RPMI7951 (cell line): ENCODE measurements at regions not wholly inside any gene's neighbourhood (a gene's known extent, or its start where the extent isn't known, plus 50 kb on each side); places are given as distances from the start of the nearest gene placed in this dataset.
A peak's percentile ranks its signal among the peaks of the same experiment; 100 is the strongest.

Source experiments
- DNase-seq: peaks from one replicate; pipeline ENCODE4 v3.0.0-alpha.2; 2012; ENCODE audit warnings: low read depth

DNA sequence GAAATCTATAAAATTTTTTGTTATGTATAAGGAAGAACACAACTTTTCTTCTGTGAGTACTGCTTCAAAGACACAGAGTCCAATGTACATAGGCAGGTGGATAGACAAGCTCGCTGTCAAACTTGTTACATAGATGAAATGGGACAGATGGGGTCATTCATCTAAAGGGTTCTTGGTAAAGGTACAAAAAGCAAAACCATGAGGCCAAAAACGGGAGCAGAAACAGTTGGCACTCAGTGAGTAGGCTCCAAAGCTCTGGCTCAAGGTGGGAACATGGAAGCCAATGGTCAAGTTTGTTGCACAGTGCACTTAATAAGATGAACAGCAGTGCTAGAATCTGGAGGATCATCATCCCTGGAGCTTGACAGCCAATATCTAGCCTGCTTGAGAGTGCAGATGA lies 979.0 kb upstream of the EEF2KMT start:
- no peak for DNase-seq

DNA sequence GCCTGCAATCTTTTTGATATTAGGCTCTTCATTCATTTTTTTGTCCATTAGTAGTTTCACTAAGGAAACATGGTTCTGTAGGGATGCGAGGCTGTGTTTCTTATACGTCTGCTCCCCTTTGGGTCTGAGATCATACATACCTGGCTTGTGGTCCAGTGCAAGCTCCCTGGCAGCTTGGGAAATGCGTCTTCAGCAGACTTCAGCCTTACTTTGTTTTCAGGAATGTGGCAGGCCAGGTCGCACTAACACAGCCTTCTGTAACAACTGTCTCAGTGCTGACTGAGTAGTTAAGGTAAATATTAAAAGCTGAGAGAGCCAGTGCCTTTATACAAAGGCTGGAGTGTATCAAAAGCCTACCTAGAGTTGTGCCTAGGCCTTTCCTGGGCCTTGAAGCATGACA lies 970.5 kb upstream of the EEF2KMT start:
- no peak for DNase-seq

DNA sequence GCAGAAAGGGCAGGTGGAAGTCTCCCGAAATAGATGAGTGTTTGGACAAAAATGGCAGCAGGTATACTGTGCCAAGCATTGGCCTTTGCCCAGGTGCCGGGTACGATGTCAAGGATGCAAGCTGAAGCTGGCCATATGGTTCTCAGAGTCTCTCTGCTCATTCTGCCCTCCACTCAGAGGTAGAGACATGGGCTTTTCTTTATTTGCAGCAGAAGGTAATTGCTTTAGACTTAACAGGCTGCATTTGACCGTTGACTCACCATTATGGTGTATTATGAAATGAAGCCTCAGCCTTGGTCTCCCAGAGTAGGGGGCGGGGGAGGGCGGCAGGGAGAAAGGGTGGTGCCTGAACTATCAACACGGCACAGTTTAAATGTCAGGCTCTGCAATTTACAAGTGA lies 969.1 kb upstream of the EEF2KMT start:
- no peak for DNase-seq

DNA sequence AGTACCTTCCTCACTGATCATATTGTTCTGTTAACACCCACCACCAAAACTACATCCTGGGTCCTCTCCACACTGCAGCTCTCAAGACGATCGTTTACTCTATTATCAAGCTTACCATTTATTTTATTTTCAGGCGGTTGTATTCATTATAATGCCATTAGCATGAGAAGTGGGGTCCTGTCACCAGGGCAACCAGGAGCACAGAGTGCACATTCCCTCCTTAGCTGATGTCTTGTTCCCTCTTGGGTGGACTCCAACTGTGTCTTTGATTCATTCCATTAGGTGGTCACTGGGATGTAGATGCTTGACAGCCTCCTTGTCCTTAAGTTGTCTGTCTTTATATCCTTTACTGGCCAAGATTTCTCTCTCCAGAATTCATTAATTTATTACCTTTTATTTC lies 965.9 kb upstream of the EEF2KMT start:
- no peak for DNase-seq

GRCh38 chr16:6059671-6060070 lies 962.1 kb upstream of the EEF2KMT start:
- no peak for DNase-seq

- no peak for DNase-seq
Observed at GRCh38 chr16:6057821-6058220, 960.2 kb upstream of the EEF2KMT start.

GRCh38 chr16:6048017-6048416 lies 950.4 kb upstream of the EEF2KMT start:
- no peak for DNase-seq

DNA sequence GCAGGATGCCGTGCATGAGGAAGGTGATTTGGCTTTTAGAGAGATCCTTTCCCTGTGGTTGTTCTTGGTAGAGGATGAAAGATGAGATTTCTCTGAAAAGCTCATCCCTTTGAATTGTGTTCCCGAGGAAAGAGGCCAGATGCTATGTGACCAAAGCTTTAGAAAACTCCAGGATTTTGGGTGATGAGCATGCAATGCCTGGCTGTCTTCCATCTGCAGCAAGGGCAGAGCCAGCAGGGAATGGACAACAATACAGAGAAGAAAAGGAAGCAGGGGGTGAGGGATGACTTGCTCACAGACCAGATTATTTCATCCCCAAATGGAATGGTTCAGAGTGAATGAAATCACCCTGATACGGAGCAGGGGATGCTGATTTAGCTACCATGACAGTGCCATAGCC lies 949.7 kb upstream of the EEF2KMT start:
- no peak for DNase-seq

DNA sequence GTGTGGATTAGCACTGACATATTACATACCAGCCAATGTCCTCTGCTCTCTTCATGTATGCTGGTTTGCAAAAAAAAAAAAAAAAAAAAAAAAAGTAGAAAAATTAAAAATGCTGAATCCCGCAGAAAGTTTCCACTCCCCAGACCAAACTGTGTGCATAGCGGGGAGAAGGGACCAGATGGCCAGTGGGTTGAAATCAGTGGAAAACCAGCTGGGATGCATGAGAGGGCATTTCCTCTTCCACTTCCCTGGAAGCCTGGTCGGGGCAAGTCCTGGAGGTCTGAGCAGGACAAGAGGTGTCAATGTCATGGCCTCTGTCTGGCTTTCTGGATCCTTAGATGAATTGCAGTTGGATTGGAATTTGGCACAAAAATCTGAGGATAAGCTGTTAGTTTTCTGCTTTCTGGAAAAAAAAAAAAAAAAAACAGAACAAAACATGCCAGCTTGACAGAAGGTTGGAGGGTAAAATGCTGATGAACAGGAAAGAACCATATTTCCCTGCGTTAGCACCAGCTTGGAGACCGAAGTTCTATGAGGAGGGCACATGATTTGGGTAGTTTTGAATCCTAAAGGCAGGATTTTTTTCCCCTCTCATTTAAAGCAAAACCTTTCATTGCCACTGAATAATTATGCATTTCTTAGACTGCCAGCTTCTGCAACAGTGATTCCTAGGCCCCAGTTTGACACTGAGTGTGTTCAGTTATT lies 941.5 kb upstream of the EEF2KMT start:
- no peak for DNase-seq

DNA sequence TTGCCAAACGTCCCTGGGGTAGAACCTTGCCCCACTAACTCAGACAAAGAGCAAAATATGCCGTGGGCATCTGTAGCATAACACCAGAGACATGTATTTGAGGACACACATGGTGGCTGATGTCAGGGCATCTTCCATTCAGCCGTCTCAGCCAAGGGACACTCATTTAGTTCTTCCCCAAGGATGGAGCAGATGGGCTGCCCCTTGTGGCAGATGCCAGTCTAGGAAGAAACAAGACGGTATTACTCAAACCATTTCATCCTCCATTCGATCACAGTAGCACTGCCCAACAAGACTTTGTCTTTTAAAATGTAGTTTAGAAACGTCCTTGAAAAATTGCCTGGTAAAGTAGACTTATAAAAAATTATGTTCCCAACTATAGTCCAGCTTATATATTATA lies 937.6 kb upstream of the EEF2KMT start:
- peak; percentile 6 for DNase-seq

DNA sequence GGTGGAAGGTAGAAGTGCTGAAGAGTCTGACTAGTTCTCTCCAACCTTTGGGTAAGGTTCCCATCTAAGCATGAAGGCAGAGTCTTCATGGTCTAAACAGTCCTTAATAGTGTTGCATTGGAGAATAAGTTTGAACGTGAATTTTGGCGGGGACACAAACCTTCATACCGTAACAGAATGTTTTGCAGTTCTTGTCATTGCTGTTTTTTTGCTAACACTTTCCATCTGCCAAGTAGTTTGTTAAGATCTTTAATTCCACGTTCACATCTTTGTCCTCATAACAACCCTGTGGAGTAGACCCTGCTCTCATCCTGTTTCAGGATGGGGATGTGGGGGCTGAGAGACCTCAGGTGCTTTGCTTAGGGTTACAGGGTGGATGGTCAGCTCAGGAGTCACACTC lies 936.9 kb upstream of the EEF2KMT start:
- DNase-seq, result no peak

- DNase-seq, result peak; percentile 16
Observed at GRCh38 chr16:6032438-6032837, 934.8 kb upstream of the EEF2KMT start.

- no peak for DNase-seq
Observed at GRCh38 chr16:6031567-6031966, 934.0 kb upstream of the EEF2KMT start.

- DNase-seq, result no peak
Observed at GRCh38 chr16:6031102-6031501, 933.5 kb upstream of the EEF2KMT start.

DNA sequence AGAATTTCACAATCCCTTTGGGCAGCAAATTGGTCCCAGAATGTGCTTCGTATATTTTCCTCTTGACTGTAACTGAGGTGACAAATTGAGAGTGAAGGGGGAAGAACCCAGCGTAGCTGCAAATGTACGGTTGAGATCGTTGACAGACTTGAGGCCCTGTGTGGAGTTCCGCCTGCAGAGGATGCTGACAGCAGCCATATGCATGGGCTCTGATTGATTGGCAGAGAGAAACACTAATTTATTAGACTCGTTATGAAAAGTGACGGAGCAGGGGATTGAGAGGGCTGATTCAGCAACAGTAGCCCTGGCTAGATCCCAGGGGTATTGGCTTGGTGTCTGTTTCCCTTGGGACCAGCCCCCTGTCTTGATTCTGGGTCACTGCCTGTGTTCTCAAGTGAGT lies 930.1 kb upstream of the EEF2KMT start:
- DNase-seq, result no peak

- no peak for DNase-seq
Observed at GRCh38 chr16:6023449-6023848, 925.9 kb upstream of the EEF2KMT start.

GRCh38 chr16:6021276-6021943 lies 923.8 kb upstream of the EEF2KMT start:
- DNase-seq, result no peak

DNA sequence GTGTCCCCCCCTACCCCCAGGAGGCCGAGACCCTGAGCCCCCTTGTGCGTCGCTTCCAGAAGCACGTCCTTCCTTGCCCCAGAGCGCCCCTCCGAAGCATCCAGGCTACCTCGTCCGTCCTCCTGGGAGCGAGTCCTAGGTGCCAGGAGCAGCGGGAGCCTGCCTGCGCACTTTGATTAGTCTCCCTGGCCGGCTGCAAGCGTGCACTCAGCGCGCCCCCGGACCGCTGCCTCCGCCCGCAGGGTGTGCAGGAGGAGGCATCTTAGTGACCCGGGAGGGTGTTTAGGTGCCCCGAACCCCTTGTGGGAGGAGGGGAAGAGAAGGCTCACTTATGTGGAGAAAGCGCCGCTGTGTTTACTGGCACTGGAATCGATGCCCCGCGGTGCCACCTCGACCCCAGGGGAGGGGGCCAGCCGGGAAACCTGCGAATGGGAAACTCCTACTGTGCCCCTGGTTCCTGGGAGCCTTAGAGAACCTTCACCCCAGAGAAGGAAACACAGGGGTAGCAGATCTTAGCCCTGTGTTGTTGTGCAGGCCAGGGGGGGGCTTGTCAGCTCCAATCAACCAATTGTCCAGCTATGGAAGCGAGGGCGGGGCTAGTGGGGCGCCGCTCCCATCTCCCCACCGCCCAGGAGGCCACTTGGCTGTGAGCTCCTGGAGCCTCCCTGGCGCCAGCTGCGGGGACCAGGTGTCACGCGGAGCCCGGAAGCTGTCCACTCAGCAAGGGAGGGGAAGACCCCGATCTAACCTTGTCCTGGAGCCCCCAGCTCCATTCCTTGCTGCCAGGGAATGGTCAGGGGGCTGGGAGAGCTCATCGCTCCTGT lies 922.8 kb upstream of the EEF2KMT start:
- no peak for DNase-seq

GRCh38 chr16:6019490-6019991 lies 921.9 kb upstream of the EEF2KMT start:
- no peak for DNase-seq

DNA sequence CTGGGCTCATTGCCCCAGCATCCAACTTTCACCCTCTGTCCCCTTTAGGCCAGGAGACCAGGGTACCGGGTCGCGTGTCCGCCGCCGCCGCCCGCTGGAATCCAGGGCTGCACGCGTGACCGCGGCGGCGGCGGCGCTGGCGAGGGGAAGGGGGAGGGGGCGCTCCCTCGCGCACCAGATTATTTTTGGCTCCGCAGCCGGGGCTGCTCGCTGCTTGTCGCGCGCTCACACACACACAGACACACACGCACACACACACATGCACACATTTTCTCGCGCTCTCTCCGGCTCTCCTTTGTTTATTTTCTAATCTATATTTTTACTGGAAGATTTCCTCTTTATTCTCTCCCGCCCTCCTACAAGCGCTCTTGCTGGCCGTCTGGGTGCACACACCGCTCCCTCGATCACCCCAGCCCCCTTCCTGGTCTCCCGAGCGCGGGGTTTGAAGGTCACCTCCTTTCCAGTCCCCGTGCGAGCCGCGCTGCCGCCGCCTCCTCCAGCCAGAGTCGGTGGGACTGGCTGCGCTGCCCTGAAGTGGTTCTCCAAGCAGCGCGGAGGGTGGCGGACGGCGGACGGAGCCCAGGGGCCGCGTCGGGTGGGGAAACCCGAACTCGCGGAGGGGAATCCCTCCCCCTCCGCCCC lies 921.4 kb upstream of the EEF2KMT start:
- DNase-seq, result no peak

GRCh38 chr16:6016530-6017184 lies 919.1 kb upstream of the EEF2KMT start:
- DNase-seq, result peak; percentile 59

DNA sequence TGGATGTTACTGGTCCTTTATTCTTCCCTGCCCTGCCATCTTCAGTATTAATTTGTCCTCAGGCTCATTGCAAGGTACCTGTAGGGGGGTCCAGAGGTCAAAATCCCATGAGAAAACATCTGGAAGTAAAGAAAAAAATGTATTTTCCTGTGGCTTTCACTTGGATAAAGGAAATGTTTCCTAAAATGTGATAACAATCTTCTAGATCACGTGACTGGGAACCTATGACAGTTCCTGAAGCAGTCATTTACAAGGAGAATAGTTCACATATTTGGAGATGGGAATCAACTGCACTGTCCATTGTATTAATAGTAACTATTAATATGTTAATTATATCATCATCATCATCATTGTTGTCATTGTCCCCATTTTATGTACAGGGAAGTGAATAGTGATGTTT lies 915.1 kb upstream of the EEF2KMT start:
- DNase-seq, result no peak
